BJ (cell line): ENCODE measurements at regions not wholly inside any gene's neighbourhood (a gene's known extent, or its start where the extent isn't known, plus 50 kb on each side); places are given as distances from the start of the nearest gene placed in this dataset.

Experiments
- CTCF ChIA-PET: fragments of 350-600 bp; formaldehyde crosslinking; extraction: SDS; loops from one replicate; lab custom pipeline; 2021; ENCODE audit warnings: antibody characterized with exemption, inconsistent platforms; lab: Yijun Ruan, JAX
- POLR2A ChIA-PET: fragments of 300-600 bp; sonication (Branson Sonifier 250); formaldehyde crosslinking; extraction: SDS; loops from one replicate; lab custom pipeline; 2021; ENCODE audit warnings: antibody characterized with exemption; lab: Charles Lee
- DNase-seq: peaks from one replicate; pipeline ENCODE4 v3.0.0-alpha.2; 2011; ENCODE audit warnings: low read depth
- H3K27me3 ChIP-seq: 2 replicates; pipeline ENCODE4 v1.6.0; 2011; ENCODE audit warnings: low read length; ENCODE audit not compliant: control insufficient read depth, insufficient read depth
- H3K36me3 ChIP-seq: 2 replicates; pipeline ENCODE4 v1.5.1; 2011; ENCODE audit warnings: low read length; ENCODE audit not compliant: control insufficient read depth, insufficient read depth
- H3K4me3 ChIP-seq: 2 replicates; pipeline ENCODE4 v1.5.1; 2011; ENCODE audit warnings: low read depth, mild to moderate bottlenecking, control low read depth, low read length
- TF ChIP-seq, protein P1 (sequence below): IDR thresholded peaks from 2 replicates; pipeline ENCODE4 v1.5.1; 2011; ENCODE audit warnings: low read depth, mild to moderate bottlenecking, control low read depth, inconsistent platforms, low read length, moderate library complexity; ENCODE audit not compliant: insufficient read depth

DNA sequence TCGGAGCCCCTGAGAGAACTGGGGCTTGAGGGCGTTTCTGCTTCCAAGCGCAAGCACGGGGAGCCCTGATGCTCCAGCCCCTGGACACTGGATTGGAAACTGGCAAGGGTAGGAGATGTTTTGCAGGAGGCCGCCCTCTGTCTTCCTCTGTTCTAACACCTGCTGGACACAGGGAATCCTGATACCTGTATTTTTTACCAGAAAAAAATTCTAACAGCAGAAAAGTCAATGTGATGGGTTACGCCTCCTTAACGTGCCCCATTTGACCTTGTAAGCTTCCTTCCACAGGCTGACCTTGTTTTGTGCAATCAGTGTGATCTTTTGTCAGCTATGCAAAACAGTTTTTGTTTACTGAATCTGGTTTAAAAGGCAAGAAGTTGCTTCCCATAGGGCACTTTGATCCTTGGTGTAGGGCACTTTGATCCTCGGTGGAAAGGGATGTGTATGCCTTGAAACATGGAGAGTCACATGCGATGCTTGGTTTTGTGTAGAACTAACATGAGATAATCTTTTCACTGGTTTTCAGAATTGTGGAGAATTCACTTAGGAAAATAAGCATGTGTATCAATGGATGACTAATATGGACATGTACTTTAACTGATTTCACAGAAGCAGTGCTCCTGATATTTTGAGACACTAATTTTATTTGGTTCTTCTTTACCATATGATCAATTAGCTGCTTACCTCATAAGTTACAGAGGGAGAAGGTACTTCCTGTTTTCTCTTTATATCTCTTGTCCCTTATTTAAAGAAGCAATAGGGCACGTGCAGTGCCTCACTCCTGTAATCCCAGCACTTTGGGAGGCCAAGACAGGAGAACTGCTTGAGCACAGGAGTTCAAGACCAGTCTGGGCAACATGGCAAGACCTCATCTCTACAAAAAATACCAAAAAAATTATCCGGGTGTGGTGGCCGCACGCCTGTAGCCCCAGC lies 59.9 kb upstream of the MAP3K4 start:
- no peak for DNase-seq
- Histone ChIP-seq H3K27me3 (peaks cover 8% of the 10 kb centered on the region), H3K36me3 (no peaks in the 10 kb centered on the region), H3K4me3 (peak overlapping the region; percentile 42)
- CTCF ChIA-PET = interaction anchor here (0.6 to 8.4 kb wide), 22 partner anchors 9 to 597 kb away, joined by 3 to 244 read pairs (median 4); partner anchors contain the start of gene MAP3K4
- POLR2A ChIA-PET = interaction anchor here (0.5 kb wide), 1 partner anchor 98 kb away, joined by 5 read pairs; no protein-coding TSS in a partner anchor
- TF ChIP-seq, protein P1, sequence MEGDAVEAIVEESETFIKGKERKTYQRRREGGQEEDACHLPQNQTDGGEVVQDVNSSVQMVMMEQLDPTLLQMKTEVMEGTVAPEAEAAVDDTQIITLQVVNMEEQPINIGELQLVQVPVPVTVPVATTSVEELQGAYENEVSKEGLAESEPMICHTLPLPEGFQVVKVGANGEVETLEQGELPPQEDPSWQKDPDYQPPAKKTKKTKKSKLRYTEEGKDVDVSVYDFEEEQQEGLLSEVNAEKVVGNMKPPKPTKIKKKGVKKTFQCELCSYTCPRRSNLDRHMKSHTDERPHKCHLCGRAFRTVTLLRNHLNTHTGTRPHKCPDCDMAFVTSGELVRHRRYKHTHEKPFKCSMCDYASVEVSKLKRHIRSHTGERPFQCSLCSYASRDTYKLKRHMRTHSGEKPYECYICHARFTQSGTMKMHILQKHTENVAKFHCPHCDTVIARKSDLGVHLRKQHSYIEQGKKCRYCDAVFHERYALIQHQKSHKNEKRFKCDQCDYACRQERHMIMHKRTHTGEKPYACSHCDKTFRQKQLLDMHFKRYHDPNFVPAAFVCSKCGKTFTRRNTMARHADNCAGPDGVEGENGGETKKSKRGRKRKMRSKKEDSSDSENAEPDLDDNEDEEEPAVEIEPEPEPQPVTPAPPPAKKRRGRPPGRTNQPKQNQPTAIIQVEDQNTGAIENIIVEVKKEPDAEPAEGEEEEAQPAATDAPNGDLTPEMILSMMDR = 0 out of 2 replicates have a peak, but pooled peaks have one; percentile 7

DNA sequence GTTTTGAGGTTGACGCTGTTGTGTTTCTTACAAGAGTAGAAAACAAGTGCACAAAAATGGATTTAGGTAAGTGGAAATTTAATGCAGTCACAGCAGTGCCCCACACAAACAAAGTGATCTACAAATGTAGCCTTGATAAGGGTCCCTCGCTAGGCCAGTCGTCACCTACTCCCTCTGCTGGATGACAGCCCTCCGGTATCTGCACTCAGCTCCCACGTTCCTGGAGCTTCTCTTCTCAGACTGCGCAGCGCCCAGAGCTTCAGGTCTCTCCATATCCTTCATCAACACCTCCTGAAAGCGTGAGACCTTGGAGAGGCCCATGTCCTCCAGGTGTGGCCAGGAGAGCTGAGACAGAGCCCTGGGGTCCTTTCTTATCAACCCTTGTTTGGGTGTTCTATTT lies 58.3 kb upstream of the MAP3K4 start:
- Histone ChIP-seq H3K27me3 (peaks cover 8% of the 10 kb centered on the region), H3K36me3 (no peaks in the 10 kb centered on the region), H3K4me3 (no peak overlapping the region)
- POLR2A ChIA-PET = no interaction called here
- no peak for DNase-seq
- TF ChIP-seq, protein P1 = no peak
- CTCF ChIA-PET = interaction anchor here (1.5 to 8.4 kb wide), 3 partner anchors 10 to 438 kb away, joined by 5 to 244 read pairs (median 21); partner anchors contain the start of gene MAP3K4

DNA sequence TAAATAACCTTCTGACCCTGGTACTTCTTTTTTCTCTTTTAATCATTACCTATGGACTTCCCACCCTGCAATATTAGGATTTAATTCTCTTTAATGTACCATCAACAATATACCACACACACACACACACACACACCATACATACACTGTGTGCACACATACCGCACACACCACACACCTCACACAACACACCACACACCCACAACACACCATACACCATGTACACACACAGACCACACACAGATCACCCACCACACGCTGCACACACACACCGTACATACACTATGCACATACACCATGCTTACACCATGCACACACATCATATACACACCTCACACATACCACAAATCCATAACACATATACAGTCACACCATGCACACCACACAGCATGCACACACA lies 57.4 kb upstream of the MAP3K4 start:
- DNase-seq = no peak
- CTCF ChIA-PET = interaction anchor here (0.5 to 8.4 kb wide), 5 partner anchors 8 to 437 kb away, joined by 3 to 244 read pairs (median 5); partner anchors contain the start of gene MAP3K4
- no peak overlapping the region for H3K4me3 ChIP-seq
- TF ChIP-seq, protein P1 = no peak
- peaks cover 8% of the 10 kb centered on the region for H3K27me3 ChIP-seq
- no peaks in the 10 kb centered on the region for H3K36me3 ChIP-seq
- POLR2A ChIA-PET = no interaction called here

DNA sequence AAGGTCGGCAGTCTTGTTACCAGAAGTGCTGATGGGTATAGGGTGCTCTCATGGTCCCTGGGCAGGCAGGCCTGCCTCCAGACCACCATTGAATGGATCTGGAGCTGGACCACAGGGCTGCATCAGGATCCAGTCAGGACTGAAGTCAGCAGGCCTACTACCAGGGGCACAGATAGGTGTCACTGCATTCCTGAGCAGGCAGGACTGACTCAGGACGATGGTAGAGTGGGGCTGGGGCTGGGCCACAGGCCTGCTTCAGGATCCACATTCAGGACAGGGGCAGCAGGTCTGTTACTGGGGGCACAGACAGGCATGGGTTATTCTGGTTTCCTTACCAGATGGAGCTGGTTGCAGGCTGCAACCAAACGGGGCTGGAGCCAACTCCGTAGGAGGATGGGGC lies 51.4 kb upstream of the MAP3K4 start:
- Histone ChIP-seq H3K4me3 (no peak overlapping the region), H3K27me3 (no peaks in the 10 kb centered on the region), H3K36me3 (no peaks in the 10 kb centered on the region)
- CTCF ChIA-PET = interaction anchor here (1.2 to 1.8 kb wide), 3 partner anchors 10 to 430 kb away, joined by 5 to 11 read pairs (median 7); no protein-coding TSS in a partner anchor
- DNase-seq = no peak
- POLR2A ChIA-PET = no interaction called here
- TF ChIP-seq, protein P1 = no peak
